SK-N-SH (cell line): ENCODE measurements at regions not wholly inside any gene's neighbourhood (a gene's known extent, or its start where the extent isn't known, plus 50 kb on each side); places are given as distances from the start of the nearest gene placed in this dataset.

Experiments
- EZH2phosphoT487 ChIP-seq: fragments of 200-600 bp; sonication (generic); IDR thresholded peaks from 2 replicates; pipeline ENCODE4 v1.6.1; 2017; ENCODE audit warnings: low read depth, mixed run types, mild to moderate bottlenecking, antibody characterized with exemption, moderate library complexity, borderline replicate concordance
- NFIC ChIP-seq: IDR thresholded peaks from 2 replicates; pipeline ENCODE4 v1.4.0; 2012; ENCODE audit warnings: borderline replicate concordance
- POLR2AphosphoS5 ChIP-seq: IDR thresholded peaks from 2 replicates; pipeline ENCODE4 v1.6.1; 2012; ENCODE audit warnings: low read depth, low read length
- YY1 ChIP-seq: IDR thresholded peaks from 2 replicates; pipeline ENCODE4 v1.4.0; 2012; ENCODE audit warnings: low read depth, mild to moderate bottlenecking
- TF ChIP-seq, protein P1 (sequence below): IDR thresholded peaks from 2 replicates; pipeline ENCODE4 v1.4.0; 2012; ENCODE audit warnings: low read depth, borderline replicate concordance
- TF ChIP-seq, protein P2 (sequence below): fragments of 200-600 bp; sonication (generic); IDR thresholded peaks from 2 replicates; pipeline ENCODE4 v1.6.1; 2017; ENCODE audit warnings: antibody characterized with exemption, mild to moderate bottlenecking, moderate library complexity
- TF ChIP-seq, protein P3 (sequence below): IDR thresholded peaks from 2 replicates; pipeline ENCODE4 v1.6.1; 2012; ENCODE audit warnings: mild to moderate bottlenecking, low read depth, low read length, moderate library complexity
- TF ChIP-seq, protein P4 (sequence below): IDR thresholded peaks from 2 replicates; pipeline ENCODE4 v1.4.0; 2012; ENCODE audit warnings: low read depth

DNA sequence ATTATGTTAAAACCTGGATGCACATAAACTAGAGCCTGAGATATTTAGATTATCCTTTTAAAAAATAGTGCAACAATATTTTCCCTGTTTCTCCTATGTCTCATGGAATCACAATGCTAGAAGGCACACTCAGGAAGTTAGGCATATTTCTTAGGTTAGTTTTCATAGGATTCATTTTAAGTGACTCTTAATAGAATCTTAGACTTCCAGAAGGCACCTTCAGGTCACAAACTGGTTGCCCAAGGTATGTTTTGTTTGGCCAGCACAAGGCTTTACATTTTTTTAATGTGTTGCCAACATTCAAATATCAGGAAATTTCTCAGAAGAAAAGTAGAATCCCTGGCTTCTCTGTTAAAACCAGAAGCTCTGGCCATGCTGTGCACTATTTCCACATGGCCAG lies 129.3 kb downstream of the LNPK start:
- no peak for TF ChIP-seq POLR2AphosphoS5
- TF ChIP-seq, protein P1, sequence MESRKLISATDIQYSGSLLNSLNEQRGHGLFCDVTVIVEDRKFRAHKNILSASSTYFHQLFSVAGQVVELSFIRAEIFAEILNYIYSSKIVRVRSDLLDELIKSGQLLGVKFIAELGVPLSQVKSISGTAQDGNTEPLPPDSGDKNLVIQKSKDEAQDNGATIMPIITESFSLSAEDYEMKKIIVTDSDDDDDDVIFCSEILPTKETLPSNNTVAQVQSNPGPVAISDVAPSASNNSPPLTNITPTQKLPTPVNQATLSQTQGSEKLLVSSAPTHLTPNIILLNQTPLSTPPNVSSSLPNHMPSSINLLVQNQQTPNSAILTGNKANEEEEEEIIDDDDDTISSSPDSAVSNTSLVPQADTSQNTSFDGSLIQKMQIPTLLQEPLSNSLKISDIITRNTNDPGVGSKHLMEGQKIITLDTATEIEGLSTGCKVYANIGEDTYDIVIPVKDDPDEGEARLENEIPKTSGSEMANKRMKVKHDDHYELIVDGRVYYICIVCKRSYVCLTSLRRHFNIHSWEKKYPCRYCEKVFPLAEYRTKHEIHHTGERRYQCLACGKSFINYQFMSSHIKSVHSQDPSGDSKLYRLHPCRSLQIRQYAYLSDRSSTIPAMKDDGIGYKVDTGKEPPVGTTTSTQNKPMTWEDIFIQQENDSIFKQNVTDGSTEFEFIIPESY: no peak
- TF ChIP-seq, protein P2, sequence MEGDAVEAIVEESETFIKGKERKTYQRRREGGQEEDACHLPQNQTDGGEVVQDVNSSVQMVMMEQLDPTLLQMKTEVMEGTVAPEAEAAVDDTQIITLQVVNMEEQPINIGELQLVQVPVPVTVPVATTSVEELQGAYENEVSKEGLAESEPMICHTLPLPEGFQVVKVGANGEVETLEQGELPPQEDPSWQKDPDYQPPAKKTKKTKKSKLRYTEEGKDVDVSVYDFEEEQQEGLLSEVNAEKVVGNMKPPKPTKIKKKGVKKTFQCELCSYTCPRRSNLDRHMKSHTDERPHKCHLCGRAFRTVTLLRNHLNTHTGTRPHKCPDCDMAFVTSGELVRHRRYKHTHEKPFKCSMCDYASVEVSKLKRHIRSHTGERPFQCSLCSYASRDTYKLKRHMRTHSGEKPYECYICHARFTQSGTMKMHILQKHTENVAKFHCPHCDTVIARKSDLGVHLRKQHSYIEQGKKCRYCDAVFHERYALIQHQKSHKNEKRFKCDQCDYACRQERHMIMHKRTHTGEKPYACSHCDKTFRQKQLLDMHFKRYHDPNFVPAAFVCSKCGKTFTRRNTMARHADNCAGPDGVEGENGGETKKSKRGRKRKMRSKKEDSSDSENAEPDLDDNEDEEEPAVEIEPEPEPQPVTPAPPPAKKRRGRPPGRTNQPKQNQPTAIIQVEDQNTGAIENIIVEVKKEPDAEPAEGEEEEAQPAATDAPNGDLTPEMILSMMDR: no peak
- TF ChIP-seq, protein P3, sequence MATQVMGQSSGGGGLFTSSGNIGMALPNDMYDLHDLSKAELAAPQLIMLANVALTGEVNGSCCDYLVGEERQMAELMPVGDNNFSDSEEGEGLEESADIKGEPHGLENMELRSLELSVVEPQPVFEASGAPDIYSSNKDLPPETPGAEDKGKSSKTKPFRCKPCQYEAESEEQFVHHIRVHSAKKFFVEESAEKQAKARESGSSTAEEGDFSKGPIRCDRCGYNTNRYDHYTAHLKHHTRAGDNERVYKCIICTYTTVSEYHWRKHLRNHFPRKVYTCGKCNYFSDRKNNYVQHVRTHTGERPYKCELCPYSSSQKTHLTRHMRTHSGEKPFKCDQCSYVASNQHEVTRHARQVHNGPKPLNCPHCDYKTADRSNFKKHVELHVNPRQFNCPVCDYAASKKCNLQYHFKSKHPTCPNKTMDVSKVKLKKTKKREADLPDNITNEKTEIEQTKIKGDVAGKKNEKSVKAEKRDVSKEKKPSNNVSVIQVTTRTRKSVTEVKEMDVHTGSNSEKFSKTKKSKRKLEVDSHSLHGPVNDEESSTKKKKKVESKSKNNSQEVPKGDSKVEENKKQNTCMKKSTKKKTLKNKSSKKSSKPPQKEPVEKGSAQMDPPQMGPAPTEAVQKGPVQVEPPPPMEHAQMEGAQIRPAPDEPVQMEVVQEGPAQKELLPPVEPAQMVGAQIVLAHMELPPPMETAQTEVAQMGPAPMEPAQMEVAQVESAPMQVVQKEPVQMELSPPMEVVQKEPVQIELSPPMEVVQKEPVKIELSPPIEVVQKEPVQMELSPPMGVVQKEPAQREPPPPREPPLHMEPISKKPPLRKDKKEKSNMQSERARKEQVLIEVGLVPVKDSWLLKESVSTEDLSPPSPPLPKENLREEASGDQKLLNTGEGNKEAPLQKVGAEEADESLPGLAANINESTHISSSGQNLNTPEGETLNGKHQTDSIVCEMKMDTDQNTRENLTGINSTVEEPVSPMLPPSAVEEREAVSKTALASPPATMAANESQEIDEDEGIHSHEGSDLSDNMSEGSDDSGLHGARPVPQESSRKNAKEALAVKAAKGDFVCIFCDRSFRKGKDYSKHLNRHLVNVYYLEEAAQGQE: no peak
- no peak for TF ChIP-seq YY1
- peak; percentile 44; the same call in 1 of the 2 replicates for TF ChIP-seq NFIC
- no peak for TF ChIP-seq EZH2phosphoT487
- TF ChIP-seq, protein P4, sequence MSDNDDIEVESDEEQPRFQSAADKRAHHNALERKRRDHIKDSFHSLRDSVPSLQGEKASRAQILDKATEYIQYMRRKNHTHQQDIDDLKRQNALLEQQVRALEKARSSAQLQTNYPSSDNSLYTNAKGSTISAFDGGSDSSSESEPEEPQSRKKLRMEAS: no peak
